ENCODE measurements at regions not wholly inside any gene's neighbourhood (a gene's known extent, or its start where the extent isn't known, plus 50 kb on each side); places are given as distances from the start of the nearest gene placed in this dataset.

- Histone ChIP-seq H3K27me3 (no peaks in the 10 kb centered on the region), H3K4me3 (no peak overlapping the region), H3K36me3 (no peaks in the 10 kb centered on the region), H3K9me3 (no peaks in the 10 kb centered on the region), H3K4me1 (no peaks in the 10 kb centered on the region), H3K27ac (no peak overlapping the region)
- no peak for TF ChIP-seq CTCF (IDR thresholded peaks at IDR 0.05)
- DNase-seq (no peak), ATAC-seq (no peak), FAIRE-seq (no peak)
- 79 to 80% methylated on average over 5 of the region's 5 CpGs for WGBS, 2 donors
- intact Hi-C loops (cut with DNase I): no loop called here
Measured at GRCh38 chr4:134343656-134344055, 142.1 kb upstream of the PABPC4L start.

GRCh38 chr4:134343081-134343480, 141.5 kb upstream of the PABPC4L start:
- no peak for TF ChIP-seq CTCF (IDR thresholded peaks at IDR 0.05)
- H3K27ac ChIP-seq: no peak overlapping the region
- DNase-seq (no peak), FAIRE-seq (no peak), ATAC-seq (no peak)
- H3K36me3 ChIP-seq: no peaks in the 10 kb centered on the region
- intact Hi-C loops (cut with DNase I): no loop called here
- H3K27me3 ChIP-seq: no peaks in the 10 kb centered on the region
- H3K4me3 ChIP-seq: no peak overlapping the region
- no peaks in the 10 kb centered on the region for H3K9me3 ChIP-seq
- 36 to 42% methylated on average over 2 of the region's 2 CpGs for WGBS, 2 donors
- H3K4me1 ChIP-seq: no peaks in the 10 kb centered on the region

- no peaks in the 10 kb centered on the region for H3K27me3 ChIP-seq
- H3K4me1 ChIP-seq: no peaks in the 10 kb centered on the region
- no peak overlapping the region for H3K27ac ChIP-seq
- intact Hi-C loops (cut with DNase I): no loop called here
- no peak for DNase-seq
- no peak for ATAC-seq
- FAIRE-seq: no peak
- no peaks in the 10 kb centered on the region for H3K36me3 ChIP-seq
- 20 to 22% methylated on average over 1 of the region's 1 CpG for whole genome bisulfite sequencing, 2 donors
- H3K9me3 ChIP-seq: no peaks in the 10 kb centered on the region
- TF ChIP-seq CTCF (IDR thresholded peaks at IDR 0.05): no peak
- no peak overlapping the region for H3K4me3 ChIP-seq
Measured at GRCh38 chr4:134337574-134337973, 136.0 kb upstream of the PABPC4L start.

DNA sequence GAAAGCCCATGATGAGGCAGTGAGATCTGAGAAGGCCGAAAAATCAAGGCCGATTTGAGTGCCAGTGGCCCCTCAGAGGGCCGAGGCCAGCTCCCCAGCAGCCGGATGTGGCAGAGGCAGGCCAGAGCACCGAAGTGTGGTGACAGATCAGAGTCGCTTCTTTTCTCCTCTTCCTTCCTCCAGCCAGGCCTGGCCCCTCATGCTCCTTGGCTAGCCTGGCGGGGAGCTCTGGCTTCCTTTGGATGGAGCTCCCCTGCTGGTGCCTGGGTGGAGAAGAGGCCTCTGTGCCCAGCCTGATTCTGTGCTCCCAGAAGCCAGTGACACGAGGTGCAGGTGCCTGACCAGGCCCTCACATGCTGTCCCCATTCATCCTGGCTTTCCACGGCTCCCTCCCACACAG, 127.2 kb upstream of the PABPC4L start:
- FAIRE-seq (no peak), DNase-seq (peak in 1 of 6 donors; percentile 38), ATAC-seq (no peak)
- no peak for TF ChIP-seq CTCF (IDR thresholded peaks at IDR 0.05)
- no peaks in the 10 kb centered on the region for H3K36me3 ChIP-seq
- no peak overlapping the region for H3K4me3 ChIP-seq
- H3K27ac ChIP-seq: no peak overlapping the region
- intact Hi-C loops (cut with DNase I): no loop called here
- no peaks in the 10 kb centered on the region for H3K4me1 ChIP-seq
- H3K9me3 ChIP-seq: no peaks in the 10 kb centered on the region
- 89 to 94% methylated on average over 9 of the region's 9 CpGs for WGBS, 2 donors
- no peaks in the 10 kb centered on the region for H3K27me3 ChIP-seq

- no peaks in the 10 kb centered on the region for H3K9me3 ChIP-seq
- WGBS, 2 donors: 91 to 92% methylated on average over 41 of the region's 41 CpGs
Measured at GRCh38 chr4:134327274-134328122, 125.9 kb upstream of the PABPC4L start.

More at GRCh38 chr4:134327274-134328122, 125.9 kb upstream of the PABPC4L start:
- Histone ChIP-seq H3K27ac (no peak overlapping the region), H3K4me3 (no peak overlapping the region), H3K36me3 (no peaks in the 10 kb centered on the region), H3K4me1 (no peaks in the 10 kb centered on the region), H3K27me3 (no peaks in the 10 kb centered on the region)
- intact Hi-C loops (cut with DNase I): no loop called here
- FAIRE-seq (no peak), ATAC-seq (no peak), DNase-seq (peak in 1 of 6 donors; percentile 55)
- no peak for TF ChIP-seq CTCF (IDR thresholded peaks at IDR 0.05)

Data from pancreas (tissue), 10 donors.